ENCODE measurements at regions not wholly inside any gene's neighbourhood (a gene's known extent, or its start where the extent isn't known, plus 50 kb on each side); places are given as distances from the start of the nearest gene placed in this dataset.

DNA sequence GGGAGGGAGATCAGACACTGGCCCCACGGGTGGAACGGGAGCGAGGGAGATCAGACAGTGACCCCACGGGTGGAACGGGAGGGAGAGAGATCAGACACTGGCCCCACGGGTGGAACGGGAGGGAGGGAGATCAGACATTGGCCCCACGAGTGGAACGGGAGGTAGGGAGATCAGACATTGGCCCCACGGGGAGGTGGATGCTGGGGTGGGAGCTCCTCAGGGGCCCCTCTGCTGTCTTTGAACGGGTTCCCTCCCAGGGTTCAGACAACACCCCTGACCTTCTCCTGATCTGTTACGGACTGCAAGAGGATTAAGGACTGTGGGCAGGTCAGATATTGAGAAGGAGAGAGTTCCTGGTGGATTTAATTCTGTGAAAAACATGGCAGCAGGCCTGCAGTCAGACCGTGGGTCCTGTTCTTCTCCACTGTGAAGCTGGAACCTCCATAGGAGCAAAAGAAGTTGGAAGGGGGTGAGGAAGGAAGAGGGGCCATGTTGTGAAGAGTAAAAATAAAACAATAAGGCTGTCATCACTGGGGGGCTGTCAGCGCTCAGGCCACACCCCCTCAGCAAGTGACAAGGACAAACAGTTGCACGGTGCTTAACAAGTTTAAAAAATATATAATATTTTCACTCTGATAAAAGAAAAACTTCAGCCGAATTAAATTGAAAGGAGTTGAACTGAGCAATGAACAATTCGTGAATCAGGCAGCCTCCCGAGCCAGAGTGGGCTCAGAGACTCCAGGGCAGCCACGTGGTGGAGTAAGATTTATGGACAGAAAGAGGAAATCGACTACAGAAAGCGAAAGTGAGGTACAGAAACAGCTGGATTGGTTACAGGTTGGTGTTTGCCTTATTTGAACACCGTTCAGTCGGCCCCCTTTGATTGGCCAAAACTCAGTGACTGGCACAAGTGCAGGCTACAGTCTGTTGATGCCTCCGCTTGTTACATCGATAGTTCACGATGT lies 348.7 kb upstream of the TNRC6C start (continued):
- TF ChIP-seq SIN3B (IDR thresholded peaks at IDR 0.05; ENCODE audit: low read depth) (no peak), MBD1 (CRISPR knock-in tag; IDR thresholded peaks at IDR 0.05) (no peak), SRF (CRISPR knock-in tag; IDR thresholded peaks at IDR 0.05) (peak in 1 of 2 experiments; percentile 93; a peak in 2 of 4 replicates), NR2F6 (CRISPR knock-in tag; IDR thresholded peaks at IDR 0.05) (no peak), ZNF584 (CRISPR knock-in tag; IDR thresholded peaks at IDR 0.05; ENCODE audit: low read depth) (no peak), HDAC6 (IDR thresholded peaks at IDR 0.05; ENCODE audit: low read depth, low read length) (no peak), L3MBTL2 (IDR thresholded peaks at IDR 0.05) (peak; percentile 78), MTA2 (IDR thresholded peaks at IDR 0.05; ENCODE audit: low read depth) (no peak), RCOR1 (IDR thresholded peaks at IDR 0.05; ENCODE audit: borderline replicate concordance in 1 of 2, low read depth in 2 of 2, low read length in 2 of 2) (no peak), SPI1 (IDR thresholded peaks at IDR 0.05; ENCODE audit: borderline replicate concordance, low read depth, low read length) (peak; percentile 52; the same call in 1 of the 2 replicates), PHF20 (IDR thresholded peaks at IDR 0.05; ENCODE audit: partially characterized antibody) (no peak), HMG20B (CRISPR knock-in tag; IDR thresholded peaks at IDR 0.05) (no peak)
- TF ChIP-seq, protein P1, sequence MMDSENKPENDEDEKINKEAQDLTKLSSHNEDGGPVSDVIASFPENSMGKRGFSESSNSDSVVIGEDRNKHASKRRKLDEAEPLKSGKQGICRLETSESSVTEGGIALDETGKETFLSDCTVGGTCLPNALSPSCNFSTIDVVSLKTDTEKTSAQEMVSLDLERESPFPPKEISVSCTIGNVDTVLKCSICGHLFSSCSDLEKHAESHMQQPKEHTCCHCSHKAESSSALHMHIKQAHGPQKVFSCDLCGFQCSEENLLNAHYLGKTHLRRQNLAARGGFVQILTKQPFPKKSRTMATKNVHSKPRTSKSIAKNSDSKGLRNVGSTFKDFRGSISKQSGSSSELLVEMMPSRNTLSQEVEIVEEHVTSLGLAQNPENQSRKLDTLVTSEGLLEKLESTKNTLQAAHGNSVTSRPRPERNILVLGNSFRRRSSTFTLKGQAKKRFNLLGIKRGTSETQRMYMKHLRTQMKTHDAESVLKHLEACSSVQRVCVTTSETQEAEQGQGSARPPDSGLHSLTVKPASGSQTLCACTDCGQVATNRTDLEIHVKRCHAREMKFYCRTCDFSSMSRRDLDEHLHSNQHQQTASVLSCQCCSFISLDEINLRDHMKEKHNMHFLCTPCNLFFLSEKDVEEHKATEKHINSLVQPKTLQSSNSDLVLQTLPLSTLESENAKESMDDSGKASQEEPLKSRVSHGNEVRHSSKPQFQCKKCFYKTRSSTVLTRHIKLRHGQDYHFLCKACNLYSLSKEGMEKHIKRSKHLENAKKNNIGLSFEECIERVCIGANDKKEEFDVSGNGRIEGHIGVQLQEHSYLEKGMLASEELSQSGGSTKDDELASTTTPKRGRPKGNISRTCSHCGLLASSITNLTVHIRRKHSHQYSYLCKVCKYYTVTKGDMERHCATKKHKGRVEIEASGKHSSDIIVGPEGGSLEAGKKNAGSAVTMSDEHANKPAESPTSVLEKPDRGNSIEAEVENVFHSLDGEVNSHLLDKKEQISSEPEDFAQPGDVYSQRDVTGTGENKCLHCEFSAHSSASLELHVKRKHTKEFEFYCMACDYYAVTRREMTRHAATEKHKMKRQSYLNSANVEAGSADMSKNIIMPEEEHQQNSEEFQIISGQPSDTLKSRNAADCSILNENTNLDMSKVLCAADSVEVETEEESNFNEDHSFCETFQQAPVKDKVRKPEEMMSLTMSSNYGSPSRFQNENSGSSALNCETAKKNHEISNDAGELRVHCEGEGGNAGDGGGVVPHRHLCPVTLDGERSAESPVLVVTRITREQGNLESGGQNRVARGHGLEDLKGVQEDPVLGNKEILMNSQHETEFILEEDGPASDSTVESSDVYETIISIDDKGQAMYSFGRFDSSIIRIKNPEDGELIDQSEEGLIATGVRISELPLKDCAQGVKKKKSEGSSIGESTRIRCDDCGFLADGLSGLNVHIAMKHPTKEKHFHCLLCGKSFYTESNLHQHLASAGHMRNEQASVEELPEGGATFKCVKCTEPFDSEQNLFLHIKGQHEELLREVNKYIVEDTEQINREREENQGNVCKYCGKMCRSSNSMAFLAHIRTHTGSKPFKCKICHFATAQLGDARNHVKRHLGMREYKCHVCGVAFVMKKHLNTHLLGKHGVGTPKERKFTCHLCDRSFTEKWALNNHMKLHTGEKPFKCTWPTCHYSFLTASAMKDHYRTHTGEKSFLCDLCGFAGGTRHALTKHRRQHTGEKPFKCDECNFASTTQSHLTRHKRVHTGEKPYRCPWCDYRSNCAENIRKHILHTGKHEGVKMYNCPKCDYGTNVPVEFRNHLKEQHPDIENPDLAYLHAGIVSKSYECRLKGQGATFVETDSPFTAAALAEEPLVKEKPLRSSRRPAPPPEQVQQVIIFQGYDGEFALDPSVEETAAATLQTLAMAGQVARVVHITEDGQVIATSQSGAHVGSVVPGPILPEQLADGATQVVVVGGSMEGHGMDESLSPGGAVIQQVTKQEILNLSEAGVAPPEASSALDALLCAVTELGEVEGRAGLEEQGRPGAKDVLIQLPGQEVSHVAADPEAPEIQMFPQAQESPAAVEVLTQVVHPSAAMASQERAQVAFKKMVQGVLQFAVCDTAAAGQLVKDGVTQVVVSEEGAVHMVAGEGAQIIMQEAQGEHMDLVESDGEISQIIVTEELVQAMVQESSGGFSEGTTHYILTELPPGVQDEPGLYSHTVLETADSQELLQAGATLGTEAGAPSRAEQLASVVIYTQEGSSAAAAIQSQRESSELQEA (IDR thresholded peaks at IDR 0.05; ENCODE audit: low read depth), result no peak
- TF ChIP-seq, protein P2, sequence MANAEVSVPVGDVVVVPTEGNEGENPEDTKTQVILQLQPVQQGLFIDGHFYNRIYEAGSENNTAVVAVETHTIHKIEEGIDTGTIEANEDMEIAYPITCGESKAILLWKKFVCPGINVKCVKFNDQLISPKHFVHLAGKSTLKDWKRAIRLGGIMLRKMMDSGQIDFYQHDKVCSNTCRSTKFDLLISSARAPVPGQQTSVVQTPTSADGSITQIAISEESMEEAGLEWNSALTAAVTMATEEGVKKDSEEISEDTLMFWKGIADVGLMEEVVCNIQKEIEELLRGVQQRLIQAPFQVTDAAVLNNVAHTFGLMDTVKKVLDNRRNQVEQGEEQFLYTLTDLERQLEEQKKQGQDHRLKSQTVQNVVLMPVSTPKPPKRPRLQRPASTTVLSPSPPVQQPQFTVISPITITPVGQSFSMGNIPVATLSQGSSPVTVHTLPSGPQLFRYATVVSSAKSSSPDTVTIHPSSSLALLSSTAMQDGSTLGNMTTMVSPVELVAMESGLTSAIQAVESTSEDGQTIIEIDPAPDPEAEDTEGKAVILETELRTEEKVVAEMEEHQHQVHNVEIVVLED (CRISPR knock-in tag; IDR thresholded peaks at IDR 0.05), result no peak
